H4 (cell line): ENCODE measurements at regions not wholly inside any gene's neighbourhood (a gene's known extent, or its start where the extent isn't known, plus 50 kb on each side); places are given as distances from the start of the nearest gene placed in this dataset.

Experiments
- DNase-seq: peaks from one replicate; pipeline ENCODE4 v3.0.0-alpha.2; 2015; ENCODE audit warnings: low spot score

GRCh38 chr2:2993172-2993692, 384.4 kb downstream of the EIPR1 start:
- no peak for DNase-seq

- DNase-seq: no peak
These were observed 385.0 kb downstream of the EIPR1 start for GRCh38 chr2:2992634-2993033.

- DNase-seq: no peak
These were observed 392.6 kb downstream of the EIPR1 start for GRCh38 chr2:2985020-2985419.

GRCh38 chr2:2981000-2981399, 396.6 kb downstream of the EIPR1 start:
- DNase-seq: no peak

GRCh38 chr2:2974982-2975381, 402.6 kb downstream of the EIPR1 start:
- DNase-seq: no peak

GRCh38 chr2:2960441-2961133, 417.0 kb downstream of the EIPR1 start:
- no peak for DNase-seq

GRCh38 chr2:2950403-2950952, 427.1 kb downstream of the EIPR1 start:
- DNase-seq: no peak

- DNase-seq: no peak
These were observed 430.2 kb downstream of the EIPR1 start for GRCh38 chr2:2947406-2947805.

- DNase-seq: no peak
These were observed 434.7 kb downstream of the EIPR1 start for GRCh38 chr2:2942906-2943305.

- no peak for DNase-seq
These were observed 435.4 kb downstream of the EIPR1 start for GRCh38 chr2:2942225-2942624.

- no peak for DNase-seq
These were observed 436.4 kb downstream of the EIPR1 start for GRCh38 chr2:2941205-2941604.

GRCh38 chr2:2940702-2941101, 436.9 kb downstream of the EIPR1 start:
- no peak for DNase-seq

- no peak for DNase-seq
These were observed 437.6 kb downstream of the EIPR1 start for GRCh38 chr2:2940061-2940460.

GRCh38 chr2:2939078-2939795, 438.4 kb downstream of the EIPR1 start:
- no peak for DNase-seq

- DNase-seq: no peak
These were observed 439.1 kb downstream of the EIPR1 start for GRCh38 chr2:2938481-2938880.

GRCh38 chr2:2935445-2936149, 442.0 kb downstream of the EIPR1 start:
- no peak for DNase-seq

GRCh38 chr2:2933426-2933825, 444.2 kb downstream of the EIPR1 start:
- DNase-seq: no peak

- no peak for DNase-seq
These were observed 444.8 kb downstream of the EIPR1 start for GRCh38 chr2:2932692-2933305.

GRCh38 chr2:2932189-2932588, 445.4 kb downstream of the EIPR1 start:
- no peak for DNase-seq

- no peak for DNase-seq
These were observed 446.1 kb downstream of the EIPR1 start for GRCh38 chr2:2931318-2932075.

GRCh38 chr2:2930841-2931240, 446.8 kb downstream of the EIPR1 start:
- DNase-seq: no peak
